NCI-H748 (cell line): ENCODE measurements at regions not wholly inside any gene's neighbourhood (a gene's known extent, or its start where the extent isn't known, plus 50 kb on each side); places are given as distances from the start of the nearest gene placed in this dataset.
A peak's percentile ranks its signal among the peaks of the same experiment; 100 is the strongest.

ENCODE experiments used
- DNase-seq: peaks from one replicate; lab custom pipeline; 2025; ENCODE audit not compliant: unreplicated experiment; lab: John Stamatoyannopoulos, UW

DNA sequence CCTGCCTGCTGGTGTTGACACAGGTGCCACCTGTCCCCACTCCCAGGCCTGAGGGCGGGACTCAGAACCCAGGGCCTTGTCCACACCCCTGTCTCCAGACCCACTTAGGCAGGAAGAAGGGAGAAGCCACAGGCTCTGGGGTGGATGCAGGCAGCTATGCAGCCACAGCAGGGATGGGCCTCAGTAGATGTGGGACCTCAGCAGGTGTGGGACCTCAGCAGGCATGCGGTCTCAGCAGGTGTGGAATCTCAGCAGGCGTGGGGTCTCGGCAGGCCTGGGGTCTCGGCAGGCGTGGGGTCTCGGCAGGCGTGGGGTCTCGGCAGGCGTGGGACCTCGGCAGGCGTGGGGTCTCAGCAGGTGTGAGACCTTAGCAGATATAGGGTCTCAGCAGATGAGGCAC, 118.0 kb upstream of the PITRM1 start:
- peak; percentile 49 for DNase-seq

DNA sequence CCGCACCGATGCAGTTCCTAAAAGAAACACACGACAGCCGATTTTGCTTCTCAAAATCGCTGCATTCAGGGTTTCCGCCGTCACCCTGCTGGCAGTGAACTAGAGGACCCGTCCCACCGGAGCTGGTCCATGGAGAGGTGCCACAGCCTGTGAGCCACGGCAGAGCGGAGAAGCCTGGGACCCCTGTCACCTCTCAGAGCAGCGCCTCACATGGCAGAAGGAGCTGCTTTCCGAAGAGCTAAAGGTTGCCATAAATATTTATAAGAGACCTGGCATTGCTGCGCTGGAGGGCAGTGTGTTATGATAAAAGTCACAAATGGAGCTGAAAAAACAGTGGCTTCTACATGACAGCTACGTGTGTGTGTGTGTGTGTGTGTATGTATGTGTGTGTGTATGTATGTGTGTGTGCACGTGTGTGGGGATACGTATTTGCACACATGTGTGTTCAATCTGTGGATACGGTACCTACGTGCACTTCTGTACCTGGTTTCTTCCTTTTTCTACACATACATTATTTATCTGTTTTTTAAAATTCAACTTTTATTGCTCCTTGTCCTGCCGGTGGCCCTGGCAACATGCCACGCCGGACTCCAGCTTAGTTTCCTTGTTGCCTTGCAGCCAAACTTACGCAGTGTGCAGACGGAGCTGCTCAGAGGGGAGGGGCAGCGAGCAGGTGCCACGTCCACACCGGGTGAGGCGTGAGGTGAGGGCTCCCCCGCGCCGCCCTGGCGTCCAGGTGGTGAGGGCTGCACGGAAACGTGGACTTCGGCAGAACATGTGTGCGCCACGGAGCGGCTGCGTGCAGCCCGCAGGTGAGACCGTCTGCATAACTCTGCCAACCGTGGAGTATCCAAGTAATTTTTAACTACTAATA, 115.2 kb upstream of the PITRM1 start:
- peak; percentile 92 for DNase-seq

DNA sequence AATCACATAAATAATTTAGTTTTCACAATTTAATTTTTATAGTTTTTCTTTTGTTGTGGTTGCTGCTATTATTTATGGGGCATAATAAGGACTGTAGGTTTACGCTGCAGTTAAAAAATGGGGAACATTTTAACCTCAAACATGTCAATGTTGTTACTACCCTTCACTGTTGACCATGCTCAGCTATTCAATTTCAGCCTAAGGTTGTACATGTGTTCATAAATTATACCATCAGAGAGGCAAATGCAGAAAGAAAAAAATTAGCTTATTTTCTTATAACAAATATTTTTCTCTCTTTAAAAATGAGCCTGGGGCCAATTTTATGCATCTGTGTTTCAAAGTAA, 110.1 kb upstream of the PITRM1 start:
- DNase-seq, result no peak

DNA sequence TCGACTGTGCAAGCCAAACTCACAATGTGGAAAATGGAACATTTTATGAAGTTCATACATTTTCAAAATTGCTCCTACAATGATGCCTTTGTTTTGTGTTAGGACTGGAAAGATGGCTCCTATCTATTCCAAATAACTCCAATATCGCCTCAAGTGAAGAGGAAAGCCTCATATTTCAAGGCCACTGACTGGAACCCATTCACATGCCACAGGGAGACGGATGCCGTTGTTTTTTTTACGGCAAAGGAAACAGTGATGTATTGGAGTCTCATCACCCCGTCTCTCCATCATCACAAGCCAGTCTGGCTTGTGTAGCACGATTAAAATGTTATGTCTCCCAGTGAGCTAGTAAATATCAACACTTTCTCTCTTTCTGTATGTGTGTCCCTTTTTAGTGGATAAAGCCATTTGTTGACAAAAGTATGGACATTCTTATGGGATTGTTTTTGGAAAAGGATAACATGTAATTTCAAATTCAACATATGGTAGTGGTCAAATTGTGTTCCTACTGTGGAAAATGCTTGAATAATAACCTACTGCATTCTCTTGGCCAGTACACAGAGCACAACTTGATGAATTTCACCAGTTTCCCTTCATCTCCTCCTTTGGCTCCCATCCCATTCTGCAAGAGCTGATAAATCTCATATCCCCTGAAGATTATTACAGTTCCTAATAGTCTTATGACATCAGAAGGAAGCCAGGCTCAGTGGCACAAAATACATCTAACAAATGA, 109.5 kb upstream of the PITRM1 start:
- no peak for DNase-seq

DNA sequence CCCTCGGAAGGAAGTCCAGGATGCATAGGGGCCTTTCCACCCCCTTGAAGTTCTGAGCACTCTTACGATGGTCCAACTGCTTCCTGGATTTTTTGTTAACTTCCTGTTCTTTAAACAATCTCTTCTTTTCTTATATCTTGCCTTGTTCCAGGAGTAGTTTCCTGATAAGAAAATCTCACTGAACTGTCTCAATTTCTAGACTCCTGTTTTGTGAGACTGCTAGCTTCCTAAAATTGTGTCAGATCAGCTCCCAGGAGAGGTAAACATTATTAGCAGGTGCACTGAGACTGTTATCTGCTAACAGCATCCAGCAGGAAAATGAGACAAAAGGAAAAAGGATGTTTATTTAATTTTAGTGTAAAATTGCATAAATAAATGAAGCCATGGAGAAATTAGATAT, 106.2 kb upstream of the PITRM1 start:
- DNase-seq, result no peak

DNA sequence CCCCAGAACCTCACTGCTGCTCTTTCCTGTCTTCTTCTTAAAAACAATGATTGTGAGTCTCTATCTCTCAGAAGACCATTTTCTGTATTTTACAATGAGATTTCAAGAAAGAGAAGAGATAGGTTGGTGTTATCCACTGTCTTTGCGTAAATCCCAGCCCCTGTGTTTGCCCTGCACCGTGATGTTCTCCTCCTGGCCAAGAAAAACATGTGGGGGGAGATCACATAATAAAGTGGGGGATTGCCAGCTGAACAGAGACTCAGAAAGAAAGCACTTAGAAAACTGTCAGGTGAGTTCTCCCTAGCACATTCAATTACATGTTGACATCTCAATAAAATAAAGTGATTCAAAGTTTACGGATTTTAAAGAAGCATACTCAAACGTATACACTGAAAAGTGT, 105.0 kb upstream of the PITRM1 start:
- no peak for DNase-seq

DNA sequence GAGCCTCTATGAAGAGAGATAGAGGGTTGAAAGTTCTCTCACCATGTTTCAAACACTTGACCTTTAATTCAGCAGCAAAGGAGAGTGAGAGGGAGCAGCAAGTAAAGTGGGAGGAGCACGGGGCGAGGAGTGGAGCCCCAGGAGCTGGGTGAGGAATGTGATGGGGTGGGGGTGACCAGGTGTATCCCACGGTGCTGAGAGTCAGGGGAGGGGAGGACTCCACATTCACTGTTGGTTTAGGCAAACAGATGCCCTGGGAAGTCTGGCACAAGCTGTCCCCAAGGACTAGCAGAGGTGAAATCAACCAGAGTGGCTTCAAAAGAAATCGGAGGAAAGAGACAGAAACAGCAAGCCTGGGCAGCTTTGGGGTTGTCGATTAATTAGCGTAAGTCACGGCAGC, 101.8 kb upstream of the PITRM1 start:
- DNase-seq, result no peak

DNA sequence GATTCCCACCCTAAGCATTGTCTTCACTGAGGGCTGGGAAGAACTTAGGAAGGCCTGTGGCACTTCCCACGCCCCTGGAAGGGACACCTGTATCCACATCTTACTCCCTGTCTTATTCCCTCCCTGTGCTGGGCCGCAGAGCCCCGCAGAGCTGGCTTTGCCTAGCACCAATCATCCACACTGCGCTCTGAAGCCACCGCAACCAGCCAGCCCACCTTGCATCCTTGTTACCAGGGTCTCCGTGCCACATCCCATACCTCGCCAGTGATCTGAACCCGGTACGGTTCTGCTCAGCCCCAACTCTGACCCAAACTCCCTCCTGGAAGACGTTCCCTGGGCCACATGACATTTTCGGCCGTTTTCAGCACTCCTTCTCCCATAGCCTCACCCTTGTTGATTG, 101.4 kb upstream of the PITRM1 start:
- no peak for DNase-seq

DNA sequence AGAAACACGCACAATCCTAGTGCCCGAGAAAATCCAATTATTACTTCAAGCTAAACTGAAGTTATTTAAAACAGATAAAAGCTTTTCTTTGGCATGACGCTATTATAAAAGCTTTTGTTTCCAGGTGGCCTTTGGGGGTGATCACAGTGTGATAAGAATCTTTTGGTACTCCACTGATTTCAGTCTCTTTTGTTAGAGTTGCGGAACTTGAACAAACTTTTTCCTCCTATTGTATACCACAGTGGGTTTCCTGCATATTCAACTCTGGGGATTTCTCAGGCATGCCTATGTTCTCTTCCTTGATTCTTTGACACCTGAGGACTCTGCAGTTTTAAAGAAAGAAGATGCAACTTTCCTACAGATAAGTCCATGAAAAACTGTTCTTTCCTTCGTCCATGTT, 99.7 kb upstream of the PITRM1 start:
- no peak for DNase-seq

DNA sequence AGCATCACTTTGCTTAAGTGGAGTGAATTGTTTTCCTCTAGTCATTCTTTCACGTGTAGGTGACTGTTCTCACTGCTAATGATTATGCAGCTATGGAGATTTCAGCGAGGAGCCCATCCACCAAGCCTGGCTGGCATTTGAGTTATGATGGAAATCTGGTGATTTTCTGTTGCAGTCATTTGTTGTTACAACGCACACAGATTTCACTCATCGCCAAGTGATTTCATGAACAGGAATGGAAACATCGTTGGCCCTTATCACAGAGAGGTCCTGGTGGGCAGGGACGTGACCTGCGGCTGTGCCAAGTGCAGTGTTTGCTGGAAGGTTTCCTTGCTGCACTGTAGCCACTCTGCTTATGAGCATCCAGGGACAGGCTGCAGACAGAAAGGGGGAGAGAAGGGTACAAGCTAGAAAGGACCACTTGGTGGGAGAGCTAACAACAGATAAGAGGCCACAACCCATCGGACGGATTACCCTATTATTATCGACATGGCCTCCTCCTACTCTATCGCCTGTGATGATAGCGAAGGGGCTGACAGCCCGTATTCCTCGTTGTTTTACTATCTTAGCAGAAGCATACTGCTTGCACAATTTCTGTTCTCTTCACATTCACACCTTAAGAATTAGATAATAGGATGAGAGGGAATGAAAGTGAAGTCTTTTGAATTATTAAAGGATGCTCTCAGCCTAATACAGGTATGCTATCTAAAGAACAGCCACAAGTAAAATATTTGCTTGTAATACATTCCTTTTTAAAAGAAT, 99.0 kb upstream of the PITRM1 start:
- DNase-seq, result no peak

DNA sequence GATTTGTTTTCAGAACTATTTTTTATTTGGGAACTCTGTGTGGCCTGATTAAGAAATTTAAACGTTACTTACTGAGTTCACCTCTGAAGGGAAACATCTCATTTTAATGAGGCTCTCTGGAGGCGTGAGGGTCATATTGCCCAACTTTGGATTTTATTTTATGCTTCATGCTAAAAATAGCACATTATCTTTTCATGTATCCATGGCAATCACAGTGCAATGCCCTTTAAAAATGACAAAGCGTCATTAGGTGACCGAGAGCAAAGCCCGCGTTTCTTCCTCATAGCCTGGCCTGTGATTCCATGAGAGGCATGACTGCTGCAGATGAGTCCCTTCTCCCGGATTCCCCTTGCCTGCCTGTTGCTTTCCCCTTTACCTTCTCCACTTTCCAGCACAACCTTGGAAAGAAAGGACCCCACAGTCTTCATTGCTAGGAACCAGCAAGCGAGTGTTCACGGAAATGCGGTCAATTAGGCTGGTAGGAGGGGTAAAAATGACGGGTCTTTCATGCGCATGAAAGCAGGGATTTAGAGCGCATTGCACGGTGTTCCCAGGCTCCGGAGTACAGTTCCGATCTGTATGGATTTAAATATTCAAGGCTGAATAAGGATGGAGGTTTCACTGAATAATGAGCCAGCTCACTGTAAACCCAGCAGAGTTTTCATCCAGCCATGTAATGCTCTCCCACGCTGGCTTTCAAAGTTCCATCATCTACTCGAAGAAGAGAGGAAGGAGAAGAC, 98.2 kb upstream of the PITRM1 start:
- DNase-seq, result no peak

DNA sequence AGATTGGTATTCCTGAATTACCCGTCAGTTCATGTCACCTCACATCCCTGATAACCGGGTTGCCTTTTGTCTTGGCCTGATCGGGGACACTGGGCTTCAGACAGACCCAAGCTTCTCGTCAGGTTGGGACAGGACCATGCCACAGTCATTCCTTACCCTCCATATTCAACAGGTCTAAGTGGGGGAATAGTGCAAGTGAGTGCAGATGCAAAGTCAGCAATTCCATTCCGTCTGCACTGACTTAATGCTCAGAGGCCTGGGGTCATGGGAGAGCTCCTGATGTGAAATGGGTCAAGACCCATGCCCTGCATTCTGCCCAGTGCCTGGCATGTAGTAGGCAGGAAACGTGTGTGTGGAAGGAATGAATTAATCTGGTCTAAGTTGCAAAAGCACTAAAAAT, 95.4 kb upstream of the PITRM1 start:
- no peak for DNase-seq

DNA sequence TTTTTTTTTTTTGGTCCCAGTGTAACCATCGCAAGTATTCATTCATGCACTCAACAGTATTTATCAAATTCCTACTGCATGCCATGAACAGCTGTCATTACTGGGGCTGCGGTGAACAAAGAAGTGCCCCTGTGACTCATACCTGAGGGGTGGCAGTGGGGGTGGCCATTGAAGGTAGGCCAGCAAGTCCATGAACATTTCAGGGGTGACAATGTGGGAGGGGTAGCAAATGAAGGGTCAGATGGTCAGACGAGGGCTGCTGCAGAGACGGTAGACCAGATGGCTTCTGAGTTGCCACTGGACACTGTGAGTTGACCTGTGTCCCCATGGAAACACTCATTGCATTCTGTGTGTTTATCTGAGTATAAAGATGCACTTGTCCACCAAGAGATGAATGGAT, 92.5 kb upstream of the PITRM1 start:
- peak; percentile 5 for DNase-seq

DNA sequence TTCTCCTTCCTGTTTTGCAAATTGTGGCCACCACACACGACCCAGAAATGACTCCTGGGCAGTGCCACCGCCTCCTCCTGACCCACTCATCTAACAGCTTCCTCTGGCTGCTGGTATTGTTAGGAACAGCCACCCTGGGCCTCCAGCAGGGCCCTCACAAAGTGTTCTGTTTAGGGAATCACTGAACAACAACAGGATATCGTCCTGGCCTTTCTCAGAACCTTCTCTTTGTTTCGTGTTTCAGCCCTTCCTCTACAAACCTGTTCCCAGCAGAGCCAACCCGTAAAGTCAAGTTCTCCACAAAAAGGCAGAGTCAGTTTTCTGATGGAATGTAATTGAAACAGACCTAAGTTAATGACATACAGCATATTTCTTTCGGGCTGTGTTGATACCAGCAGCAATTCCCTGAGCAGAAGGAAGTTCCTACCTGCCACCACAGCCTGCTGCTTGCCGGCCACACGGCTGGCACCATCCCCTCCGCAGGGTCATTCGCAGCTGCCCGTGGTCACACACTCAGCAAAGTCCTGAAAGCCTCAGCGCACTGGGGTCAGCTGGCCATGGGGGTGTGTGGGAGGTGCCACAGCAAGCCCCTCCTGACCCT, 91.7 kb upstream of the PITRM1 start:
- no peak for DNase-seq

DNA sequence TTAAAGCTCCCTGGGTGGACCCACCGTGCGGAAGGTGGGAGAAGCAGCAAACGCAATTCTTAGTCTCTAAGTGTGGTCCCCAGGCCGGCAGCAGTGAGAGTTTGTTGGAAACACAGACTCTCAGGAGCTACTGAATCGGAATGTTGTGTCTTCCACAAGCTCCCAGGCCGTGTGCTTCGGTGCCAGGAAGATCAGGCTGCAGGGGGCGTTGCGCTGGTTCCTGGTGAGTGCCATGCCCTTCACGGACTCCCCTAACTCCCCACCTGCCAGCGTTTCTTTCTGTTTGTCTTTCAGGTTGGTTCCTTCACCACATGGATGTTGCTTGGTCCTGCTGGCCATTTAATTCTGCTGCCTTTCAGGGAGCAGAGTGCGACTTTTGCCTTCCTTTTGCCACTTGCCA, 91.2 kb upstream of the PITRM1 start:
- DNase-seq, result no peak

DNA sequence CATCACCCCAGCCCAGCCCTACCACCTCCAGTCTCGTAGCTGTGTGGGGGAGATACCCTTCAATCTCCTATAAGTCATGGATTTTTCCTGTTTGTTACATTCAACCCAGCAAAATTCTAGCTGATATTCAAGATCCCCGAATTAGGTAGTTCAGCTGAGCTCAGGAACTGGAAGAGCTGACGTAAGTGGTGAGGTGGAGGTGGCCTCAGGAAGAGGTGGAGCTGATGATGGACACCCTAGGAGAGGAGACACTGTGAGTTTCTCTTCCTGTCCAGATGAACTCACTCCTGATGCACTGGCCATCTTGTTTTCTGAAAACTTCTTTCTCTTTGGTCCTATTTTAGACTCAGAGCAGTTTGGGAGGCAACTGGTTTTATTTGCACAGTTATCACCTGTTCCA, 90.5 kb upstream of the PITRM1 start:
- no peak for DNase-seq

DNA sequence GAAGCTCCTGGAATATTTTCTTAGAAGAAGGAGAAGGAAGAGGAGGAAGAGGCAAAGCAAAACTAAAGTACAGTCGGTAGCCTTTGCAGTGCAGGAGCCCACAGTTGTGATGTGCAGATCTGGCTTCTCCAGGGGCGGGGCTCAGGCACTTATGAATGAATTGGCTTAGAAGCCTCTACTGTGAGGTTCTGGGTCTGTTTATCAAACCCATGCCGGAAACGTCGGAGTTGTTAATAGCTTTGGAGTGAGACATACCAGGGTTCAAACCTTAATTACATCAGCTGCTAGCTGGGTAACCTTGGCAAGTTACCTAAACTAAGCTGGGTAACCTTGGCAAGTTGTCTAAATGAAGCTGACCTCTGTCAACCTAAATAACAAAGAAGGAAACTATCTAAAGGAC, 89.3 kb upstream of the PITRM1 start:
- DNase-seq, result peak; percentile 59

DNA sequence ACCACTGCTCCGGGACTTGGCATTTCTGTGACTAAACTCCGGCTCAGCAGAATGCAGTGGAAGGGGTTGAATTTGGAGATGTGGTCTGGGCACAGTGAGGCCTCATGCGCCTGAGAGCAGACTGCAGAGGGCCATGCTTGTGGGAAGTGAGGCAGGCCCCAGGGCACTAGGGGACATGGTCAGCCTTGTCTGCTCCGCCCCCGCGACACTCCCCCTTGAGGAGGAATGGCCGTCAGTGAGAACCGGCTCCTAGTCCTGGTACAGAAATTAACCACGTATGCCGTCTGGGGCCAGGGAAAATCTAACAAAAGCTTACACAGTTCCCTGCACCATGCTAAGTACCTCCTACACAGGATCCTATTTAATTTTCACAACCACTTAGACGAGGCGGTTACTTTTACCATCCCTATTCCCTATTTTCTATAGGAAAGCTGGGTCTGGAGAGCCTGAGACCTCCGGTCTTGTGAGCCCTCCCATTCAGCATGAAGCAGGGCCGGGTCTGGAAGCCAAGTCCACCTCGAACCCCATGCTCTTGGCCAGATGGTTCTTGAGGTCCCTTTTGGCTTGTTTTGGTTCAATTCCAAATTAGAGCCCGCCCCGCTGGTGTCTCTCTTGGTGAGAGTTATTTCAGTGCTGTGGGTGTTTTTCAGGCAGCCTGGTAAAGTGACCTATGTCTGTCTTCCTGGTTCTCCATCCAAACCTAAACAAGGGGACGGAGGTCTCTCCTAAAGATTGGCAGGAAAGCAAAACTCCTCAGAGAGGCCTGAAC, 87.7 kb upstream of the PITRM1 start:
- no peak for DNase-seq

DNA sequence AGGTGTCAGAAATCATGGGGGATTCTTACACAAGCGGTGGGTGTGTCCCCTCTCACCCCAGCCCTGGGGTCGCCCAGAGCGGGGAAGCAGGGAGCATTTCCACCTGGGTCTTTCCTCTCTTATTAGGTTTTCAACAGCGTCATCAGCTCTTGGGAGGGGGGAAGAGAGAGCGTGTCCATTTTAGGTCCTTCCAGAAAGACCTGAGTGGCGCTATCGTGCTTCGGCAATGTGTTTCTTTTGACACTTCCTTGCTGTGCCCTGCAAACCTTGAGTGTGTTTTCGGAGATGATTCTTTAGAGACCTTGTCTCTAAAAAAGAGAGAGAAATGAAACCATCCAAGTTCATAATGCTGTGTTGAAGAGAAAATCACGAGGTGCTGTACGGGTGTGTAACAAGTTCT, 86.9 kb upstream of the PITRM1 start:
- no peak for DNase-seq

DNA sequence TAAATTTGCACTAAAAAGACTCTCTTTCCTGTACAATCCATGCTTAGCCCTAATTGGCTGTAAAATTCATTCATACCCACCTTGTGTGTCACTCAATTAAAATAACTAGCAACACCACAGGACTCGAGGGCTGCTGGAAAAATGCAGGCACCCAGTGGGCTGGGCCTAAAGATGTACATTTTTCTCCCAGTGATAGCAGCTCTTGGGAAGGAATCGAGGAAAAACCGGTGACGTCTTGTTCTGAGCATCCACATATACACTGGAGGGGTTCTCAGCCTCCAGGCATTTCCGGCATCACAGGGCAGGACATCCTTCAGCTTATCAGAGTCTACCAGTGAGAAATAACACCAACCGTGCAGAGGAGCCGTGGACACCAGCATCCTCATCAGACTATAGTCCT, 85.8 kb upstream of the PITRM1 start:
- no peak for DNase-seq
